Upper lobe of left lung (tissue), 6 donors: ENCODE measurements at regions not wholly inside any gene's neighbourhood (a gene's known extent, or its start where the extent isn't known, plus 50 kb on each side); places are given as distances from the start of the nearest gene placed in this dataset.

Source experiments
- ATAC-seq, 2 donors: fragments of 200-7000 bp; cut with Tn5 transposase; one replicate each; pipeline ENCODE4 v1.9.1; 2022; ENCODE audit warnings: mild to moderate bottlenecking in 2 of 2, moderate library complexity in 2 of 2; ENCODE audit not compliant: low FRiP score in 2 of 2
- DNase-seq, 2 donors: peaks; one replicate each; pipeline ENCODE4 v3.0.0-alpha.2; 2019 to 2020
- H3K27ac ChIP-seq, 4 donors: fragments of 200-600 bp; sonication (generic); one replicate each; pipeline ENCODE4 v1.5.1; 2016 to 2019
- H3K27me3 ChIP-seq, 4 donors: fragments of 200-600 bp; sonication (generic); one replicate each; pipeline ENCODE4 v1.5.1; 2017 to 2019
- H3K36me3 ChIP-seq, 4 donors: fragments of 200-600 bp; sonication (generic); one replicate each; pipeline ENCODE4 v1.5.1; 2016 to 2019
- H3K4me1 ChIP-seq, 4 donors: fragments of 200-600 bp; sonication (generic); one replicate each; pipeline ENCODE4 v1.5.1; 2018 to 2019
- H3K4me3 ChIP-seq, 4 donors: fragments of 200-600 bp; sonication (generic); one replicate each; pipeline ENCODE4 v1.5.1; 2017 to 2019; ENCODE audit warnings: mild to moderate bottlenecking in 2 of 4, moderate library complexity in 1 of 4
- H3K9me3 ChIP-seq, 4 donors: fragments of 200-600 bp; sonication (generic); one replicate each; pipeline ENCODE4 v1.5.1; 2018 to 2019
- CTCF ChIP-seq, 6 experiments: fragments of 450-650 bp in 4 of 6; fragments of 200-600 bp in 2 of 6; sonication (generic) in 2 of 6; IDR thresholded peaks; one replicate each; pipeline ENCODE4 v1.5.1; 2016 to 2019; ENCODE audit warnings: antibody characterized with exemption in 6 of 6
- EP300 ChIP-seq, 4 donors: sonication (generic); formaldehyde crosslinking; IDR thresholded peaks; one replicate each; pipeline ENCODE4 v1.5.1; 2017; ENCODE audit warnings: antibody characterized with exemption in 4 of 4, control low read depth in 2 of 4
- POLR2A ChIP-seq, 4 donors: fragments of 450-650 bp; IDR thresholded peaks; one replicate each; pipeline ENCODE4 v1.5.1; 2016 to 2017; ENCODE audit warnings: antibody characterized with exemption in 4 of 4, mild to moderate bottlenecking in 2 of 4
- POLR2AphosphoS5 ChIP-seq, 2 donors: sonication (generic); formaldehyde crosslinking; IDR thresholded peaks; one replicate each; pipeline ENCODE4 v1.5.1; 2017; ENCODE audit warnings: antibody characterized with exemption in 2 of 2
- WGBS, 2 donors: methylation state at CpG; one replicate each; pipeline ENCODE4 v1.1.5; 2017 to 2018; 5-methylcytosine and 5-hydroxymethylcytosine counted together
- donor health status: DM: no; HTN: no; CAD: no; lungs with moderate emphysema.
- donor health status: DM: no; HTN: yes; CAD: no; lungs with severe emphysema.

GRCh38 chr13:40484974-40485373 lies 181.5 kb downstream of the FOXO1 start:
- Histone ChIP-seq H3K27ac (peak overlapping the region in 2 of 4 donors; percentile 26 to 51), H3K4me3 (no peak overlapping the region), H3K27me3 (no peaks in the 10 kb centered on the region), H3K36me3 (no peaks in the 10 kb centered on the region), H3K4me1 (peaks cover 5 to 14% (median 6%) of the 10 kb centered on the region in 4 donors), H3K9me3 (no peaks in the 10 kb centered on the region)
- 76 to 84% methylated on average over 7 of the region's 7 CpGs for WGBS, 2 donors
- DNase-seq (no peak), ATAC-seq (peak in 1 of 2 donors; percentile 11)
- TF ChIP-seq POLR2AphosphoS5 (IDR thresholded peaks at IDR 0.05) (no peak), CTCF (IDR thresholded peaks at IDR 0.05) (no peak), POLR2A (IDR thresholded peaks at IDR 0.05) (no peak), EP300 (IDR thresholded peaks at IDR 0.05) (no peak)

- Histone ChIP-seq H3K9me3 (no peaks in the 10 kb centered on the region), H3K27ac (peak overlapping the region in 2 of 4 donors; percentile 26 to 52), H3K27me3 (no peaks in the 10 kb centered on the region), H3K36me3 (no peaks in the 10 kb centered on the region), H3K4me3 (no peak overlapping the region), H3K4me1 (peaks cover 3 to 6% (median 5%) of the 10 kb centered on the region in 4 donors)
- DNase-seq = no peak
- ATAC-seq = no peak
- TF ChIP-seq POLR2AphosphoS5 (IDR thresholded peaks at IDR 0.05) (no peak), EP300 (IDR thresholded peaks at IDR 0.05) (no peak), POLR2A (IDR thresholded peaks at IDR 0.05) (no peak), CTCF (IDR thresholded peaks at IDR 0.05) (no peak)
- WGBS, 2 donors = 73 to 78% methylated on average over 8 to 12 of the region's 12 CpGs
Measured at GRCh38 chr13:40485611-40486517, 180.6 kb downstream of the FOXO1 start.

- no peaks in the 10 kb centered on the region for H3K36me3 ChIP-seq
- no peaks in the 10 kb centered on the region for H3K27me3 ChIP-seq
- peaks cover 3 to 6% (median 5%) of the 10 kb centered on the region in 4 donors for H3K4me1 ChIP-seq
- DNase-seq = no peak
- H3K9me3 ChIP-seq = no peaks in the 10 kb centered on the region
- no peak for TF ChIP-seq EP300 (IDR thresholded peaks at IDR 0.05)
- no peak for TF ChIP-seq POLR2A (IDR thresholded peaks at IDR 0.05)
- no peak for TF ChIP-seq CTCF (IDR thresholded peaks at IDR 0.05)
- no peak for TF ChIP-seq POLR2AphosphoS5 (IDR thresholded peaks at IDR 0.05)
- 43 to 73% methylated on average over 8 to 12 of the region's 12 CpGs for WGBS, 2 donors
- H3K27ac ChIP-seq = peak overlapping the region in 1 of 4 donors; percentile 52
- H3K4me3 ChIP-seq = no peak overlapping the region
- ATAC-seq = no peak
Measured at GRCh38 chr13:40486518-40487163, 179.8 kb downstream of the FOXO1 start.

- Histone ChIP-seq H3K4me1 (peaks cover 3 to 6% (median 5%) of the 10 kb centered on the region in 4 donors), H3K27ac (no peak overlapping the region), H3K27me3 (no peaks in the 10 kb centered on the region), H3K36me3 (no peaks in the 10 kb centered on the region), H3K4me3 (no peak overlapping the region), H3K9me3 (no peaks in the 10 kb centered on the region)
- TF ChIP-seq POLR2AphosphoS5 (IDR thresholded peaks at IDR 0.05) (no peak), EP300 (IDR thresholded peaks at IDR 0.05) (no peak), CTCF (IDR thresholded peaks at IDR 0.05) (no peak), POLR2A (IDR thresholded peaks at IDR 0.05) (no peak)
- WGBS, 2 donors = 90 to 97% methylated on average over 19 to 21 of the region's 21 CpGs
- DNase-seq (peak in 1 of 2 donors; percentile 53), ATAC-seq (no peak)
Measured at GRCh38 chr13:40488869-40489391, 177.5 kb downstream of the FOXO1 start.
